Stimulated activated naive B cell treated with anti-CD40 and anti-IgM and Interleukin-4, amounts not matched to agents 10 μg/mL and 1 μg/mL and 100 μg/mL, for 72 hours (primary cell): ENCODE measurements at regions not wholly inside any gene's neighbourhood (a gene's known extent, or its start where the extent isn't known, plus 50 kb on each side); places are given as distances from the start of the nearest gene placed in this dataset.

Experiments used
- ATAC-seq, 2 donors: fragments of 150-1000 bp; cut with Tn5 transposase; replicated peaks; 2 replicates each; pipeline ENCODE4 v1.10.0; 2021; ENCODE audit warnings: moderate library complexity in 1 of 2
- DNase-seq: peaks from one replicate; pipeline ENCODE4 v3.0.0; 2021
- H3K27ac Mint-ChIP-seq: one replicate; pipeline ENCODE4 v1.8.0; 2022; ENCODE audit warnings: mild to moderate bottlenecking, mixed read lengths
- H3K27me3 Mint-ChIP-seq, 2 donors: one replicate each; pipeline ENCODE4 v1.8.0; 2022; ENCODE audit warnings: mixed read lengths in 2 of 2
- H3K36me3 Mint-ChIP-seq, 2 donors: one replicate each; pipeline ENCODE4 v1.8.0; 2022; ENCODE audit warnings: mixed read lengths in 2 of 2, mild to moderate bottlenecking in 1 of 2
- H3K4me1 Mint-ChIP-seq, 2 donors: one replicate each; pipeline ENCODE4 v1.8.0; 2022; ENCODE audit warnings: mixed read lengths in 2 of 2, mild to moderate bottlenecking in 1 of 2
- H3K4me3 Mint-ChIP-seq, 2 donors: one replicate each; pipeline ENCODE4 v1.8.0; 2022; ENCODE audit warnings: mild to moderate bottlenecking in 2 of 2, mixed read lengths in 2 of 2, moderate library complexity in 1 of 2
- H3K9me3 Mint-ChIP-seq, 2 donors: one replicate each; pipeline ENCODE4 v1.8.0; 2022; ENCODE audit warnings: mixed read lengths in 2 of 2, mild to moderate bottlenecking in 1 of 2

DNA sequence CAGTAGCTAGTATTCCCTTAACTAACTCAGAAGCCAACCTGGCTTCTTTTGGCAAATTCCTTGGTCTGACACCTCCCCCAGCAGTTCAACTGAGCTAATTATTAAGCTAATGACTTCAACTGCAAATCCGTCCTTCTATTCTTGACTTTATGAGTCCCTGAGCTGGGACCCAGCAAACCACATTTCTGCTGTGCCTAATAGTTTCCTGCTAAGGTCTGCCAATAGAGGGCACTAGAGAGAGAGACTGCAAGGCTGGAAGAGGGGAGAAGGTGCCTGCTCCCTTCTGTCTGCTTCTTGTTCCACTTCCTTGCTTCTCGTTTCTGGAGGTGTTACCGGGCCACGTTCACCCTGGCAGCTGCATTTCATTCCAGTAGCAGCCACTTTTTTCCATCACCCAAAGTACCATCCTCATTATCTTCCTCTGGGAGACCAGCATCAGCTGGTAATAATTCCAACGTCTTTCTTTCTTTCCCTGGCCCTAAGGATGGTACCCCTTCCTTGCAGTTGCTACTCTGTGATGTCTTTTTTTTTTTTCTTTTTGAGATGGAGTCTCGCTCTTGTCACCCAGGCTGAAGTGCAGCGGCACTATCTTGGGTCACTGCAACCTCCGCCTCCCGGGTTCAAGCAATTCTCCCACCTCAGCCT, 352.0 kb downstream of the TNS1 start:
- no peak overlapping the region for H3K27ac Mint-ChIP-seq
- peaks cover 0 to 1% of the 10 kb centered on the region in 2 donors for H3K9me3 Mint-ChIP-seq
- DNase-seq: peak; percentile 11
- no peaks in the 10 kb centered on the region for H3K4me1 Mint-ChIP-seq
- ATAC-seq: peak; percentile 70 to 82
- H3K4me3 Mint-ChIP-seq: no peak overlapping the region
- peaks cover 14 to 51% of the 10 kb centered on the region in 2 donors for H3K27me3 Mint-ChIP-seq
- H3K36me3 Mint-ChIP-seq: peaks cover 0 to 3% of the 10 kb centered on the region in 2 donors

DNA sequence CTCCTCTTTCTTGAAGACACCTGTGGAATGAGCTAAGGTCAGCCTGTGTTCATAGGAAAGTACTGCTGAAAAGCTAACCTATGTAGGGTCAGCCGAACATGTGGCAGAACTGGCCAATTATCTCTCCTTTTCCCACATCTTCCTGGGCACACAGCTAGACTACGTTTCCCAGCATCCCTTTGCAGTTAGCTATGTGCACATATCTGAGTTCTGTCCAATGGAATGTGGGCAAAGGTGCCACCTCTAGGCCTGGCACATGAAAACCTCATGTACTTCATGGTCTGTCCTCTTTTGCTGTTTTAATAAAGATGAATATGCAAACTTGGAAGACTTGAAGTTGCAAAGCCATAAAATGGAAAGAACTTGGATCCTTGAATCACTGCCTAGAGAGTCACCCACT, 352.6 kb downstream of the TNS1 start:
- no peak overlapping the region for H3K27ac Mint-ChIP-seq
- DNase-seq (no peak), ATAC-seq (no peak)
- no peaks in the 10 kb centered on the region for H3K4me1 Mint-ChIP-seq
- peaks cover 11 to 46% of the 10 kb centered on the region in 2 donors for H3K27me3 Mint-ChIP-seq
- no peaks in the 10 kb centered on the region for H3K9me3 Mint-ChIP-seq
- peaks cover 0 to 3% of the 10 kb centered on the region in 2 donors for H3K36me3 Mint-ChIP-seq
- H3K4me3 Mint-ChIP-seq: no peak overlapping the region

DNA sequence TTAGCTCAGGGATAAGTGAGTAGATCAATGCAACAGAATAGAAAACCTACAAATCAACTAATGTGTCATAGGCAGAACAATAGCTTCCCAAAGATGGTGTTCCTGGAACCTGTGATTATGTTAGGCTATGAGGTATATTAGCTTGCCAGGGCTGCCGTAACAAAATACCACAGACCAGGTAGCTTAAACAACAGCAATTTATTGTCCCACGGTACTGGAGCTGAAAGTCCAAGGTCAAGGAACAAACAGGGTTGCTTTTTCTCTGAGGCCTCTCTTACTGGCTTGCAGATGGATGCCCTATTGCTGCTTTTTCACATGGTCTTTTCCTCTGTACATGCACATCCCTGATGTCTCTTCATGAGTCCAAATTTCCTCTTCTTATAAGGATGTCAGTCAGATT, 354.9 kb downstream of the TNS1 start:
- no peak for DNase-seq
- Mint-ChIP-seq H3K27ac (no peak overlapping the region), H3K9me3 (no peaks in the 10 kb centered on the region), H3K27me3 (peaks cover 11 to 38% of the 10 kb centered on the region in 2 donors), H3K4me1 (no peaks in the 10 kb centered on the region), H3K36me3 (peaks cover 0 to 3% of the 10 kb centered on the region in 2 donors), H3K4me3 (no peak overlapping the region)
- no peak for ATAC-seq

- Mint-ChIP-seq H3K27ac (no peak overlapping the region), H3K4me1 (no peaks in the 10 kb centered on the region), H3K36me3 (peaks cover 0 to 3% of the 10 kb centered on the region in 2 donors), H3K4me3 (no peak overlapping the region), H3K9me3 (no peaks in the 10 kb centered on the region), H3K27me3 (peaks cover 11 to 38% of the 10 kb centered on the region in 2 donors)
- no peak for ATAC-seq
- DNase-seq: no peak
Measured at GRCh38 chr2:217647226-217647625, 355.6 kb downstream of the TNS1 start.

DNA sequence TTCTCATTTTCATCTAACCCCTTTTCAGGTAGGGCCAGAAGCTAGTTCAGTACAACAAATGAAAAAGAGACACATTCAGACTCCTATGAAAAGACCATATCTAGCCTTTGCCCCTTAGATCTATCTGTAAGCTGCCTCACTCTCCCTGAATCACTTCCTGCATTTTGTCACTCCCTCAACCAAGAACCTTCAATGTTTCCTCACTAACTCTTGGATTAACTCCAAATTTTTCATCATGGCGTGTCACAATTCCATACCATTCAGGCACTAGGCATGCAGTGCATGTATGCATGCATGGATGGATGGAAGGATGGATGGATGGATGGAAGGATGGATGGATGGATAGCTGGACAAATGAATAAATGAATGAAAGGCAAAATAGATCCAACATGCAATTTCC, 356.9 kb downstream of the TNS1 start:
- ATAC-seq (no peak), DNase-seq (no peak)
- H3K36me3 Mint-ChIP-seq: peaks cover 0 to 3% of the 10 kb centered on the region in 2 donors
- H3K27me3 Mint-ChIP-seq: peaks cover 11 to 30% of the 10 kb centered on the region in 2 donors
- no peak overlapping the region for H3K4me3 Mint-ChIP-seq
- H3K9me3 Mint-ChIP-seq: no peaks in the 10 kb centered on the region
- H3K4me1 Mint-ChIP-seq: no peaks in the 10 kb centered on the region
- H3K27ac Mint-ChIP-seq: no peak overlapping the region

- H3K27me3 Mint-ChIP-seq: peaks cover 11 to 15% of the 10 kb centered on the region in 2 donors
- H3K9me3 Mint-ChIP-seq: no peaks in the 10 kb centered on the region
- no peak overlapping the region for H3K27ac Mint-ChIP-seq
- no peak for DNase-seq
- ATAC-seq: no peak
- no peak overlapping the region for H3K4me3 Mint-ChIP-seq
- H3K4me1 Mint-ChIP-seq: no peaks in the 10 kb centered on the region
- H3K36me3 Mint-ChIP-seq: peaks cover 0 to 3% of the 10 kb centered on the region in 2 donors
Measured at GRCh38 chr2:217643789-217644301, 358.9 kb downstream of the TNS1 start.

- H3K27me3 Mint-ChIP-seq: peaks cover 7 to 9% of the 10 kb centered on the region in 2 donors
- no peaks in the 10 kb centered on the region for H3K9me3 Mint-ChIP-seq
- H3K4me3 Mint-ChIP-seq: no peak overlapping the region
- no peaks in the 10 kb centered on the region for H3K36me3 Mint-ChIP-seq
- no peaks in the 10 kb centered on the region for H3K4me1 Mint-ChIP-seq
- DNase-seq (no peak), ATAC-seq (no peak)
- no peak overlapping the region for H3K27ac Mint-ChIP-seq
Measured at GRCh38 chr2:217642944-217643343, 359.9 kb downstream of the TNS1 start.

DNA sequence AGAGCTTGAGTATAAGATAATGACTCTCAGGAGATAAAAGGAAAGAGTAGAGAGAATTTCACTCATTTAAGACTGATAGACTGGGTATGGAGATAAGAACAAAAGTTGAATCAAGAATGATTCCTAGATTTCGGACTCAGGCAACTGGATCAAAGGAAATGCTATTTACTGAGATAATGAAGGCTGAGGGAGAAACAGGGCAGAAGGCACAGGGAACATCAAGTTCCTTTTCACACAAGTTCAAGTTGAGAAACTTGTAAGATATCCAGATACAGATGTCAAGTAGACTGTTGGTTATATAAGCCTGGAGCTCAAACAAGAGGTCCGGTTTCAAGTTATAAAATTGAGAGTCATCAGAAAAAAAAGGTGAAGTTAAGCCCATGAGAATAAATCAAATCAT, 360.8 kb downstream of the TNS1 start:
- H3K4me3 Mint-ChIP-seq: no peak overlapping the region
- H3K4me1 Mint-ChIP-seq: no peaks in the 10 kb centered on the region
- H3K36me3 Mint-ChIP-seq: no peaks in the 10 kb centered on the region
- no peaks in the 10 kb centered on the region for H3K9me3 Mint-ChIP-seq
- ATAC-seq (no peak), DNase-seq (no peak)
- peaks cover 5% of the 10 kb centered on the region in 2 donors for H3K27me3 Mint-ChIP-seq
- no peak overlapping the region for H3K27ac Mint-ChIP-seq

DNA sequence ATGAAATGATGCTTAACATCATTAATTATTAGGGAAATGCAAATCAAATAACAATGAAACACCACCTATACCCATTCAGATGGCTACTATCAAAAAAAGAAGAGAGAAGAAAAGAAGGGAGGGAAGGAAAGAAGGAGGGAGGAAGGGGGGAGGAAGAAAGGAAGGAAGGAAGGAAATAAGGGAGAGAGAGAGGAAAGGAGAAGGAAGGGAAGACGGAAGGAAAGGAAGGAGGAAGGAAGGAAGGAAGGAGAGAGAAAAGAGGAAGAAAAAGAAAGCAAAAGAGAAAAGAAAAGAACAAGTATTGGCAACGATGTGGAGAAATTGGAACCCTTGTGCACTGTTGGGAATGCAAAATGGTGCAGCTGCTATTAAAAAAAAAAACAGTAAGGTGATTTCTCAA, 363.3 kb downstream of the TNS1 start:
- H3K36me3 Mint-ChIP-seq: no peaks in the 10 kb centered on the region
- ATAC-seq: no peak
- no peaks in the 10 kb centered on the region for H3K4me1 Mint-ChIP-seq
- DNase-seq: no peak
- H3K27ac Mint-ChIP-seq: no peak overlapping the region
- peaks cover 0 to 2% of the 10 kb centered on the region in 2 donors for H3K9me3 Mint-ChIP-seq
- H3K4me3 Mint-ChIP-seq: no peak overlapping the region
- H3K27me3 Mint-ChIP-seq: peaks cover 11 to 21% of the 10 kb centered on the region in 2 donors

GRCh38 chr2:217638533-217638932, 364.3 kb downstream of the TNS1 start:
- Mint-ChIP-seq H3K4me3 (no peak overlapping the region), H3K9me3 (peaks cover 0 to 2% of the 10 kb centered on the region in 2 donors), H3K36me3 (no peaks in the 10 kb centered on the region), H3K27me3 (peaks cover 17 to 22% of the 10 kb centered on the region in 2 donors), H3K4me1 (no peaks in the 10 kb centered on the region), H3K27ac (no peak overlapping the region)
- ATAC-seq (no peak), DNase-seq (no peak)

DNA sequence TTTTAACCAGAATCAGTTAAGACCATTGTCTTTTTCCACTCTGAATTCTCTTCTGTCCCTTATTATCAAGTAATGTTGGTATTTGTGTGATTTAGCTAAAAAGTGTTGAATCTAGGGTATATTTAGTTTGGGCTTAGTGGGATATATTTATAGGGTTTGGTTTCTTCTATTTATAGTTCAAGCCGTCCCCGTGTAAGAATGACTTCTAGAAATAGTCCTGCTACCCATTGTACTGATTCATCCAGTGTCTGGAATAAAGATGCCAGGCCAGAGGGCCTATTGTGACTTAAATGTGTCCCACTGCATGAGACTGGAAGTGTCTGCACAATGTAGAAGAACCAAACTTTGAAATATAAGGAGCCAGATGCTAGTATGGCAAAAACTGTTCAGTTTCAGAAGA, 364.8 kb downstream of the TNS1 start:
- DNase-seq (no peak), ATAC-seq (no peak)
- Mint-ChIP-seq H3K4me3 (no peak overlapping the region), H3K27ac (no peak overlapping the region), H3K36me3 (no peaks in the 10 kb centered on the region), H3K27me3 (peaks cover 20 to 25% of the 10 kb centered on the region in 2 donors), H3K9me3 (peaks cover 0 to 2% of the 10 kb centered on the region in 2 donors), H3K4me1 (no peaks in the 10 kb centered on the region)

- ATAC-seq (no peak), DNase-seq (no peak)
- H3K27me3 Mint-ChIP-seq: peaks cover 20 to 25% of the 10 kb centered on the region in 2 donors
- no peaks in the 10 kb centered on the region for H3K36me3 Mint-ChIP-seq
- H3K27ac Mint-ChIP-seq: no peak overlapping the region
- no peak overlapping the region for H3K4me3 Mint-ChIP-seq
- H3K4me1 Mint-ChIP-seq: no peaks in the 10 kb centered on the region
- H3K9me3 Mint-ChIP-seq: peaks cover 0 to 2% of the 10 kb centered on the region in 2 donors
Measured at GRCh38 chr2:217636991-217637561, 365.7 kb downstream of the TNS1 start.

DNA sequence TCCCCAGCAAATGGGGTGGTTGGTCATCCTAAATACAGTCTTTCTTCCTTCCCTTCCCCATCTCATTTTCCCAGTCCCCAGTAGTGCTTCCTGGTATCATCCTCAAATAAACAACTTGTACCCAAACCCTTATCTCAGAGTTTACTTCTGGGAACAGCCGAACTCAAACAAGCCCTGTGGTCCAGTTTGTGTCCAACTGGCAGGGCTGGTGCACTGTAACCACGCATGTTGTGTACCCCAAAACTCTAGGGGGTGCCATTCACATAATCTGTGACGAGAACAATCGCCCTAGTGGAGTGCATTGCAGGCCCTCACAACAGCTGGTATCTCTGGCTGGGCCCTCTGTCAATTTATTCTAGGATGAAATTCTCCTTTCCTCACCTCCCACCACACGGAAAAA, 366.2 kb downstream of the TNS1 start:
- ATAC-seq (no peak), DNase-seq (no peak)
- Mint-ChIP-seq H3K36me3 (no peaks in the 10 kb centered on the region), H3K4me1 (no peaks in the 10 kb centered on the region), H3K27ac (no peak overlapping the region), H3K4me3 (no peak overlapping the region), H3K27me3 (peaks cover 20 to 25% of the 10 kb centered on the region in 2 donors), H3K9me3 (peaks cover 0 to 2% of the 10 kb centered on the region in 2 donors)

DNA sequence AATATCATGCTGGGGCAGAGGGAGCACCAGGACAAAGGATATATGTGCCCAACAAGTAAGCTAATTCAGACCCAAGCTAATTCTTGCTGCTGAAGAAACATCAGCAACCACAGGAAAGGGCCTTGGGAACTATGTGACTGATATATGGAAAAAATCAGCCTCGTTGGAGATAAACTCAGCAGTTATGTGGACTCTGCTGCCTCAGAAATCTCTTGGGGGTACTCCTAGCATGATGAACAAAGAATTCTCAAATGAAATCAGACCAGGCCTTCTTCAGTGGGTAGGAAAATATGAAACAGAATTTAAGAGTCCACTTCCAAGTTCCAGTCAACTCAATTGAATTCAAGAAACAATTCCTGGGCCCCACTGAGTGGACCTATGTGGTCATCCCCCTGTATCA, 367.9 kb downstream of the TNS1 start:
- Mint-ChIP-seq H3K4me3 (no peak overlapping the region), H3K9me3 (peaks cover 0 to 2% of the 10 kb centered on the region in 2 donors), H3K4me1 (no peaks in the 10 kb centered on the region), H3K27me3 (peaks cover 20 to 31% of the 10 kb centered on the region in 2 donors), H3K36me3 (no peaks in the 10 kb centered on the region), H3K27ac (no peak overlapping the region)
- ATAC-seq: no peak
- no peak for DNase-seq

DNA sequence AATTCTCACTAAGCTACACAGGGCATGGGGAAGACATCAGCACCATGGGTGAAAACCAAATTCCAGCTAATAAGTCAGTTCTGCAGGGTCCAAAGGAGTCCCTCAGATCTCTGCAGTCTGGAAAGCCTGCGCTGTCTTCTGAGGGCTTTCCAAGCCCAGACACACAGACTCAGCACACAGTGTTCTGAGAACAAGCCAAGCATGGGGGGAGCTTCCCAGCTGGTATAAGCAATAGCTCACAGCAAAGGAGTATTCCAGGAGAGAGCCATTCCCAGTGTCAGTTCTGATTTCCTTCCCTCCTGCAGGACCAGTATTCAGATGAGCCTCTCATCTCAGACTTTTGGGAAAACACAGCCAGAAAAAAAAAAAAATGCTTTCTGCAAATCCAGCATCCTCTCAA, 370.8 kb downstream of the TNS1 start:
- Mint-ChIP-seq H3K27ac (no peak overlapping the region), H3K27me3 (peaks cover 17 to 27% of the 10 kb centered on the region in 2 donors), H3K36me3 (no peaks in the 10 kb centered on the region), H3K4me1 (no peaks in the 10 kb centered on the region), H3K9me3 (peaks cover 0 to 2% of the 10 kb centered on the region in 2 donors), H3K4me3 (no peak overlapping the region)
- DNase-seq (no peak), ATAC-seq (no peak)
